Activated CD8-positive, alpha-beta T cell treated with anti-CD3 and anti-CD28 coated beads for 36 hours (primary cell): ENCODE measurements at regions not wholly inside any gene's neighbourhood (a gene's known extent, or its start where the extent isn't known, plus 50 kb on each side); places are given as distances from the start of the nearest gene placed in this dataset.

Experiments
- ATAC-seq: fragments of 200-7000 bp; cut with Tn5 transposase; one replicate; pipeline ENCODE4 v1.10.0; 2021; ENCODE audit warnings: mild to moderate bottlenecking, moderate library complexity
- CTCF ChIA-PET: fragments of 350-600 bp; sonication (Branson Sonifier 250); formaldehyde crosslinking; loops from one replicate; lab custom pipeline; 2021; ENCODE audit warnings: antibody characterized with exemption; lab: Charles Lee
- POLR2A ChIA-PET: fragments of 350-600 bp; sonication (Branson Sonifier 250); formaldehyde crosslinking; loops from one replicate; lab custom pipeline; 2021; ENCODE audit warnings: antibody characterized with exemption; lab: Charles Lee
- DNase-seq: peaks from one replicate; pipeline ENCODE4 v3.0.0-alpha.2; 2020
- H3K27ac Mint-ChIP-seq: one replicate; pipeline ENCODE4 v1.8.0; 2021; ENCODE audit warnings: mild to moderate bottlenecking, mixed read lengths
- H3K27me3 Mint-ChIP-seq: one replicate; pipeline ENCODE4 v1.8.0; 2021; ENCODE audit warnings: mixed read lengths
- H3K36me3 Mint-ChIP-seq: one replicate; pipeline ENCODE4 v1.8.0; 2021; ENCODE audit warnings: low read depth, mixed read lengths
- H3K4me1 Mint-ChIP-seq: one replicate; pipeline ENCODE4 v1.8.0; 2021; ENCODE audit warnings: low read depth, mixed read lengths
- H3K4me3 Mint-ChIP-seq: one replicate; pipeline ENCODE4 v1.8.0; 2021; ENCODE audit warnings: mild to moderate bottlenecking, moderate library complexity, mixed read lengths
- H3K9me3 Mint-ChIP-seq: one replicate; pipeline ENCODE4 v1.8.0; 2021; ENCODE audit warnings: mixed read lengths
- intact Hi-C: fragments of 100-400 bp; cut with micrococcal nuclease; formaldehyde crosslinking; loops from one replicate; pipeline ENCODE4 v1.10.0; 2022
- TF ChIP-seq, protein P1 (sequence below): fragments of 200-600 bp; IDR thresholded peaks from one replicate; pipeline ENCODE4 v1.8.0; 2022; ENCODE audit warnings: antibody characterized with exemption, mild to moderate bottlenecking

DNA sequence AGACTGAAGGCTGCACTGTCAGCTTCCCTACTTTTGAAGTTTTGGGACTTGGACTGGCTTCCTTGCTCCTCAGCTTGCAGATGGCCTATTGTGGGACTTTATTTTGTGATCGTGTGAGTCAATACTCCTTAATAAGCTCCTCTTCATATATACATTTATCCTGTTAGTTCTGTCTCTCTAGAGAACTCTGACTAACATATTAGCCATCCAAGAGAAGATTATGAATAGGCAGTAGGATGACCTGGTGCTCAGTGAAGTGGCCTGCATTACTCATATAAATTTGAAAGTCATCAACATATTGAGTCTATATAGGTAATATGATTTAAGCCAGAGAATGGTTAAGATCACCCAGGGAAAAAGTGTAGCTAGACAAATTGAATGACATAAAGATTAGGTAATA, 136.3 kb upstream of the UFM1 start:
- intact Hi-C loops, result no loop called here
- H3K36me3 Mint-ChIP-seq, result no peaks in the 10 kb centered on the region
- ATAC-seq, result no peak
- H3K27ac Mint-ChIP-seq, result no peak overlapping the region
- DNase-seq, result no peak
- H3K27me3 Mint-ChIP-seq, result no peaks in the 10 kb centered on the region
- peaks cover 13% of the 10 kb centered on the region for H3K9me3 Mint-ChIP-seq
- TF ChIP-seq, protein P1, sequence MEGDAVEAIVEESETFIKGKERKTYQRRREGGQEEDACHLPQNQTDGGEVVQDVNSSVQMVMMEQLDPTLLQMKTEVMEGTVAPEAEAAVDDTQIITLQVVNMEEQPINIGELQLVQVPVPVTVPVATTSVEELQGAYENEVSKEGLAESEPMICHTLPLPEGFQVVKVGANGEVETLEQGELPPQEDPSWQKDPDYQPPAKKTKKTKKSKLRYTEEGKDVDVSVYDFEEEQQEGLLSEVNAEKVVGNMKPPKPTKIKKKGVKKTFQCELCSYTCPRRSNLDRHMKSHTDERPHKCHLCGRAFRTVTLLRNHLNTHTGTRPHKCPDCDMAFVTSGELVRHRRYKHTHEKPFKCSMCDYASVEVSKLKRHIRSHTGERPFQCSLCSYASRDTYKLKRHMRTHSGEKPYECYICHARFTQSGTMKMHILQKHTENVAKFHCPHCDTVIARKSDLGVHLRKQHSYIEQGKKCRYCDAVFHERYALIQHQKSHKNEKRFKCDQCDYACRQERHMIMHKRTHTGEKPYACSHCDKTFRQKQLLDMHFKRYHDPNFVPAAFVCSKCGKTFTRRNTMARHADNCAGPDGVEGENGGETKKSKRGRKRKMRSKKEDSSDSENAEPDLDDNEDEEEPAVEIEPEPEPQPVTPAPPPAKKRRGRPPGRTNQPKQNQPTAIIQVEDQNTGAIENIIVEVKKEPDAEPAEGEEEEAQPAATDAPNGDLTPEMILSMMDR, result no peak
- ChIA-PET POLR2A (no interaction called here), CTCF (no interaction called here)
- H3K4me3 Mint-ChIP-seq, result no peak overlapping the region
- H3K4me1 Mint-ChIP-seq, result no peaks in the 10 kb centered on the region

DNA sequence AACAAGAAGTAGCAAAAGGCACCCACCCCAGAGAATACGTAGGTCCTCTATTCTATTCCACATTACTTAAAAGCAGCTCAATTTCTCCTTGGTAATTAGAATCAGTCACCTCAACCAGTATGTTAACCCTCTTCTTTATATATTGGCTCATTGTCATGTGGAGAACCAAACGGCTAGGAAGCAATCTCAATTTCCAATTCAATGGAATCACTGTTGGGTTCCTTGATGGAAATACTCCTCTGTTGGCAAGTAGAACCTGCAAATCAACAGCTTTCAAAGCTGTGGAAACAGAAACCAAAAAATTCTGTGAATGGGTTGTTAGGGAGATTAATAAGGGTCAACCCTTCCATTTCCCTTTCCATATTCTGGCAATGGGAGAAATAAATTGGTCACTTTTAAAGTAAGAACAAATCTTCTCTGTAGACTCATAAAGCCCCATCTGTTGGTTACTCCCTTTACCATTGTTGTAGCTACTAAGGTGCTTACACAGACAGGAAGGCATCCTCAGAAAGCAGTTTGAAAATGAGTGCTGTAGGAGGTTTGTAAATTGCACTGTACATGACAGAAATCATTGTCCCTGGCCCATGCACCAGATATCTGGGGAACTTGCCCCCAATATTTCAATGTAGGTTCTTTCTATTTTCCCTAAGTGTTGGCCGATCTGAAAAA, 138.6 kb upstream of the UFM1 start:
- ChIA-PET POLR2A (no interaction called here), CTCF (no interaction called here)
- ATAC-seq (no peak), DNase-seq (no peak)
- H3K27me3 Mint-ChIP-seq, result no peaks in the 10 kb centered on the region
- H3K9me3 Mint-ChIP-seq, result peaks cover 15% of the 10 kb centered on the region
- H3K4me1 Mint-ChIP-seq, result no peaks in the 10 kb centered on the region
- intact Hi-C loops, result no loop called here
- H3K4me3 Mint-ChIP-seq, result no peak overlapping the region
- TF ChIP-seq, protein P1, result no peak
- H3K36me3 Mint-ChIP-seq, result no peaks in the 10 kb centered on the region
- no peak overlapping the region for H3K27ac Mint-ChIP-seq

DNA sequence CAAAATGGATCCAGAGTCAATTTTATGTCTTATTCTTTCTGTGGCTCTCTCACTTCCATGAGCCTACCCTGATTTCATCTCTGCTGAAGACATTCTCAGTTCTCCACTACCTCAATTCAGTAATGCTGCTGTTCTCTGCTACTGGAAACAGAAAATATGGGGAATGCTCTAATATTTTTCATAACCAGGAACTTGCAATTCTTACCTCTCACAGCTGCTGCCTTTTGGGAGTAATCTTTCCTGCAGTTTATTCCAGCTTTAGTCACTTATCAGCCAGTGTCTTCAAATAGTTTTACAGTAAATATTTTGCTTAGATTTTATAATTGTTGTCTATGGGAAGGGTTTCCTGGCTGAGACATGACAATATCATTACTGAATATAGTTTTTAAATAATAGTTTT, 145.1 kb upstream of the UFM1 start:
- H3K36me3 Mint-ChIP-seq, result no peaks in the 10 kb centered on the region
- H3K27me3 Mint-ChIP-seq, result no peaks in the 10 kb centered on the region
- no peaks in the 10 kb centered on the region for H3K4me1 Mint-ChIP-seq
- TF ChIP-seq, protein P1, result no peak
- ATAC-seq (no peak), DNase-seq (no peak)
- H3K9me3 Mint-ChIP-seq, result peaks cover 2% of the 10 kb centered on the region
- CTCF ChIA-PET, result no interaction called here
- no peak overlapping the region for H3K4me3 Mint-ChIP-seq
- no peak overlapping the region for H3K27ac Mint-ChIP-seq
- POLR2A ChIA-PET, result no interaction called here
- intact Hi-C loops, result no loop called here

DNA sequence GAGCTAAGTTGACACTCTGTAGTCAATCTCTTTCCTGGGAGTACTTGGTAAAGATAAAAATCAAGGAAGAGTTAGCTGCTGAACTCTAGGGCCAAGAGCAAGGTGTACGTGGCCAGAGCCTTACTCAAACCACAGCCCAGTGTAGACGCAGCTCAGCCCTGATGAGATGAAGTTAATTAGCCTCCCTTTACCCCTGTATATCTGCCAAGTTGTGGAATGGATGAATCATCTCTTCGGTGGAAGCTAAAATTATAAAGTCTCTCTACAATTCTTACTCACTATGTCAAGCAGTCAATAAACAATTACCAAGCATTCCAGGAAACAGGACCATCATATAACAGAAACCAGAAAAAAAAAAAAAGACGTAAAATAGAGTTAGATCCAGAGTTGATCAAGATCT, 146.9 kb upstream of the UFM1 start:
- POLR2A ChIA-PET, result no interaction called here
- intact Hi-C loops, result no loop called here
- H3K36me3 Mint-ChIP-seq, result no peaks in the 10 kb centered on the region
- ATAC-seq (no peak), DNase-seq (peak; percentile 7)
- TF ChIP-seq, protein P1, result no peak
- no peaks in the 10 kb centered on the region for H3K27me3 Mint-ChIP-seq
- H3K4me1 Mint-ChIP-seq, result no peaks in the 10 kb centered on the region
- no peaks in the 10 kb centered on the region for H3K9me3 Mint-ChIP-seq
- H3K27ac Mint-ChIP-seq, result no peak overlapping the region
- no peak overlapping the region for H3K4me3 Mint-ChIP-seq
- CTCF ChIA-PET, result no interaction called here

DNA sequence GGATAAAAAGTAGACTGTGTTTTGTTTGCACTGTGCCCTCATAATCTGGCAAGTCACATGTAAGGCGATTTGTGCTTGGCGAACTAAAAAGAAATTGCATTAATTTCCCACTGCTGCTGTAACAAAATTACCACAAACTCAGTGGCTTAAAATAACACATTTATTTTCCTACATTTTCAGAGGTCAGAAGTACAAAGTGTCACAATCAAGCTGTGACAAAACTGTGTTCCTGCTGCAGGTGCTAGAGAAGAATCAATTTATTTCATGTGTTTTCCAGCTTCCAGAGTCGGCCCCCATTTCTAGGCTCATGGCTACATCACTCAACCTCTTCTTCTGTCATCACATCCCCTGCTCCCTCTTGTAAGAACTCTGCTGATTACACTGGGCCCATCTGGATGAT, 158.6 kb upstream of the UFM1 start:
- TF ChIP-seq, protein P1, result no peak
- Mint-ChIP-seq H3K4me1 (no peaks in the 10 kb centered on the region), H3K9me3 (no peaks in the 10 kb centered on the region), H3K4me3 (no peak overlapping the region), H3K27ac (no peak overlapping the region), H3K27me3 (peaks cover 1% of the 10 kb centered on the region), H3K36me3 (no peaks in the 10 kb centered on the region)
- CTCF ChIA-PET, result no interaction called here
- DNase-seq (no peak), ATAC-seq (no peak)
- POLR2A ChIA-PET, result no interaction called here
- intact Hi-C loops, result no loop called here
